Stimulated activated naive CD8-positive, alpha-beta T cell treated with anti-CD3 and anti-CD28 coated beads, Interleukin-15, Interleukin-2, amounts not matched to agents 100 U/mL and 50 U/mL, for 24 hours (primary cell): ENCODE measurements at regions not wholly inside any gene's neighbourhood (a gene's known extent, or its start where the extent isn't known, plus 50 kb on each side); places are given as distances from the start of the nearest gene placed in this dataset.
A peak's percentile ranks its signal among the peaks of the same experiment; 100 is the strongest.

ENCODE experiments used
- ATAC-seq: fragments of 150-1000 bp; cut with Tn5 transposase; one replicate; pipeline ENCODE4 v1.10.0; 2021
- DNase-seq: peaks from one replicate; pipeline ENCODE4 v3.0.0; 2021

DNA sequence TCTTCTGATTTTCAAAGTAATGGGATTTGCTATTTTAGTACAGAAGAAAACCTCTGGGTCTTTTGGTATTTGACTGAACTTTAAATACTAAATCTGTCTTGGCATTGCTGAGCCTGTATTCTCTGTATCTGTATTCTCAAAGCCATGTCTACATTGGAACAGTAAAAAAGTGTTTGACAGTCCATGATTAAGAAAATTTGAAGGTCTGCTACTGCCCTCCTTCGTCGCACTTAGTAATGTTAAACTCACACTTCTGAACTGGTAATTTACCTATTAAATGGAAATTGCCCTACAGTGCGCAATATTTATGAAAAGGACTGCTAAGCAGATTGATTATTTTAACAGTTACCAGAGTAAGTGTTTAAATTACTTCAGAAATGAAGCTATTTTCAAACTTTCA, 165.7 kb upstream of the SMC2 start:
- ATAC-seq (no peak), DNase-seq (no peak)

DNA sequence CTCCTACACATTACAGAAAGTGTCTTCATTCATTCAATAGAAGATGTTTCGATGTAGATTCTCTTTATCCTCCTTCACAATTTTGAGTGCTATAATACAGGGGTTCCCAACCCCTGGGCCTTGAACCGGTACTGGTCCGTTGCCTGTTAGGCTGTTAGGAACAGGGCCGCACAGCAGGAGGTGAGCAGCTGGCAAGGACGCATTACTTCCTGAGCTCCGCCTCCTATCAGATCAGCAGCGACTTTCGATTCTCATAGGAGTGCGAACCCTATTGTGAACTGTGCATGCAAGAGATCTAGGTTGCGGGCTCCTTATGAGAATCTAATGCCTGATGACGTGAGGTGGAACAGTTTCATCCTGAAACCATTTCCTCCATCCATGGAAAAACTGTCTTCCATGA, 153.0 kb upstream of the SMC2 start:
- DNase-seq (no peak), ATAC-seq (no peak)

DNA sequence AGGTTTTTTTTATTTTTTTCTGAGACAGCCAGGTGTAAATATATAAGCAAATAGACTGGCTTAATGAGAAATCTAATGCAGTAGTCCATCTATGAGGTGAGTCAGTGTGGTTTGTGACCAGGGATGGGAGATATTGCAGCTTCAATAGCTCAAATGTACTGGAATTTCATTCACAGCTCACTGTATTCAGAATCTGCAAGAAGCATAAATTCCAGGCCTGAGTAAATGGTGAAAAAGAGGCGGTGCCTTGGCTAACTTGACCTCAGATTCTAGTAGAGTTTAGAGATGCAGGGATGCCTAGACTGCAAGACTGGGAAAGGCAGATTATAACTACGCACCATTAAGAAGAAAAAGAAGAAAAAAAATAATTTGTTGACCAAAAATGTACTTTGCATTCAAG, 151.9 kb upstream of the SMC2 start:
- no peak for DNase-seq
- ATAC-seq: no peak

DNA sequence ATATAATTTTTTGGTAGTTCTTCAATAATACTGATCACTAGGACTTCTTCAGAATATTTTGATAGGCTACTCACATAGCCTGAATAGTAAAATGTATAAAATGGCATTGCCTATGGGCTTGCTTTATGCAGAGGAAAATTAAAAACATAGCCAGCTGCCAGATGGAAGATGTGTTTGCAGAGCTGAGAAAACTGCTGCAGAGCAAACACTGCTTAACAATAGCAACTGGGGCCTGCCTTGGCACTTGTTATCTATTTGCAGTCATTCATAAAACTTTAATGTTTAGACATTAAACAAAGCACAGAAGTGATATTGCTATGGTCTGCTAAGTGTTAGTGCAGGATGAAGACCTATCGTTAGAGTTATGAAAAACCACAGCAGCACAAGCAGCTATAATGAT, 151.5 kb upstream of the SMC2 start:
- ATAC-seq: no peak
- no peak for DNase-seq

DNA sequence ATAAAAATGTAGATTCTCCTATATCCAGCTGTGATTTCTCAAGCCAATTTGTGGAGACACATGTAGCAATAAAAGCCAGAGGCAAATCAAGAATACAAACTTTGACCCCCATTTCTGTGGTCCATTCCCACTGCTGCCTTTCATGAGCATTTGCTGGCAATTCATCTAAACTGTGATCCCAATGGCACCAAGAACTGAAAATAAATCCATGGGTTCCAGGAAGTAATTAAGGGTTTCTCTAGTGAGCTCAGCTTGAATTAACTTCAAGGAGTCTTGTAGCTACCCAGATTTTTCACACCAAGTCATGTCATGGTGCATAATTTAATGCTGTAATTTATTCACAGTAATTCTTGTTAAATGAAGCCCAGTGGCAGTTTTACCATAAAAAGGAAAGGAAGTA, 145.0 kb upstream of the SMC2 start:
- no peak for DNase-seq
- ATAC-seq: no peak

DNA sequence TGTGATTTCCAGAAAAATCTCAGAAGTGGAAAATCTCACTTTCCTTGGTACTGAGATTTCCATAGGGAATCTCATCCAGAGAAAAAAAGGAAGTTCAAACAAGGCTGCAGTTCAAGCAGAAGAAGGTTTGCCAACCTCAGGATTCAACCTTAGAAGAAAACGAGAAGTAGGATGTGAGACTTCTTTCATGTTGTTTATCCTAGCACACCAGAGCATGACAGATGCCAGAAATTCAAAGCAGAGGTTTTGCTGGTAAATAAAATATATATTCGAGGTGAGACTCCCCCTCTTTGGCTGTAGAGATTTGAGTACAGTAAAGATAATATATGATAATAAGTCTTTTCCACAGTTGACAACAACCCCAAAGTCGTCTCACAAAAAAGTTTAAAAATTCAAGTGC, 116.9 kb upstream of the SMC2 start:
- ATAC-seq (no peak), DNase-seq (no peak)

DNA sequence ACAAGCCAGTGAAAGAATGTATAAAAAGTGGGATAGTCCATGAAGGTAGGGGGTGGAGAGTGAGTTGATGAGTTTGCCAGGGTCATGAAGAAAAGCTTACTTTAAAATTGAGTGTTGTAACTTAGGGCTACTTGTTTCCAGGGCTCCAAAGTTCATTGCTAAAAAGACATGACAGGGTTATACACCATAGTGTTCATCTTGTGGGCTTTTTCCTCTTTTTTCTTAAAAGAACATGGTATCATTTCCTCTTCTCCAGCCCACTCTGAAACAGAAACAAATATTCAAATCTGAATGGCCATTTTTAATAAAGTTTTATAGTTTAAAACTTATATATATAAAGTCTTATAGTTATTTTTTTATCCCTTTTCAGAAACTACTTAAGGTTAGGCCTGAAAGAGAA, 115.7 kb upstream of the SMC2 start:
- DNase-seq (no peak), ATAC-seq (no peak)

DNA sequence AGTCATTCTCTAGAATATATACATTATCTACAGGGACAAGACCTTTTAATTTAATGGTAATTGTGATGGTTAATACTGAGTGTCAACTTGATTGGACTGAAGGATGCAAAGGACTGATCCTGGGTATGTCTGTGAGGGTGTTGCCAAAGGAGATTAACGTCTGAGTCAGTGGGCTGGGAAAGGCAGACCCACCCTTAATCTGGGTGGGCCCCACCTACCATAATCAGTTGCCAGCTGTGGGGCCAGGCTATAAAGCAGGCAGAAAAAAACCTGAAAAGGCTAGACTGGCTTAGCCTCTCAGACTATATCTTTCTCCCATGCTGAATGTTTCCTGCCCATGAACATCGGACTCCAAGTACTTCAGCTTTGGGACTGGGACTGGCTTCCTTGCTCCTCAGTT, 112.2 kb upstream of the SMC2 start:
- no peak for ATAC-seq

DNA sequence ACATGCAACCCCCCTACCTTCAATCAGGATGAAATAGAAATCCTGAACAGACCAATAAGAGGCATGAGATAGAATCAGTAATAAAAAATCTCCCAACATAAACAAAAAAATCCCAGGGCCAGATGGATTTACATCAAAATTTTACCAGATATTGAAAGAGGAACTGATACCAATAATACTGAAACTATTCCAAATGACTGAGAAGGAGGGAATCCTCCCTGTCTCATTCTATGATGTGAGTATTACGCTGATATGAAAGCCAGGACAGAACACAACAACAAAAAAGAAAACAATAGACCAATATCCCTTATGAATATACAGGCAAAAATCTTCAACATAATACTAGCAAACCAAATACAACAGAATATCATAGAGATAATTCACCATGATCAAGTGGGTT, 109.0 kb upstream of the SMC2 start:
- ATAC-seq (no peak), DNase-seq (no peak)

More for the DNA sequence above, 112.2 kb upstream of the SMC2 start:
- DNase-seq: no peak

DNA sequence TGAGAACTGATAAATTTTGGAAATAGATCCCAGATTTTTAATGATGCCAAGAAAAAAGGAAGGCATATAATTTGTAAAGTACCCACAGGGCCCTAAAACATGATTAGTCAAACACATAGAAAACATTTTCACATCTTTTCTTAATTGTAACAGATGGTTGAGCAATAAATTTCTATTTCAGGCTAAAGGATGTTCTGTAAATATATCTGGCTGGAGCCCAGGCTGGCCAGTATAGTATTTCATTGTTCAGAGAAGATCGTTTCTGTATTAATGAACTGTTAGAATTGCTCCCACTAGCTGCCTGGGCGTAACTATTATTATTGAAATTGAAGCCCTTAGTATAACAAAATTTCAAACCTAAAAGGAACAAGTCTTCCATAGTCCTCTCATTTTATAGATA, 105.3 kb upstream of the SMC2 start:
- no peak for DNase-seq
- no peak for ATAC-seq

DNA sequence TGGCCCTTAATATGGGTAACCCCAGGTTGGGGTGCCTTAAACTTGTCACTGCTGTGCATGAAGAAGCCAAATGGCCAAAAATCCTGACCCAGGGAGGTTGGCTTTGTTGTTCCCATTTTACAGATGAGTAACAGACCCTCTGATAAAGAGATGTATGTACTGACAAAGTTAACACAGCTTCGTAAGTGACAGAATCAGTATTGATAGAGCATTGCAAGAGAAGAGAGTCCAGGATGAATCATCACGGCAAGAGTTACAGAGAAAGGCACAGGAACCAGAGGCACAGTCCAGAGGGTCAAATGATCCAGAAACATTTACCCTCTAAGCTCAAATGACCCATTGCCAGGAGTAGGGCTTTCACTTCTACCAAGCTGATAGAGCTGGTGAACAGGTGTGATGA, 103.8 kb upstream of the SMC2 start:
- no peak for DNase-seq
- ATAC-seq: no peak

DNA sequence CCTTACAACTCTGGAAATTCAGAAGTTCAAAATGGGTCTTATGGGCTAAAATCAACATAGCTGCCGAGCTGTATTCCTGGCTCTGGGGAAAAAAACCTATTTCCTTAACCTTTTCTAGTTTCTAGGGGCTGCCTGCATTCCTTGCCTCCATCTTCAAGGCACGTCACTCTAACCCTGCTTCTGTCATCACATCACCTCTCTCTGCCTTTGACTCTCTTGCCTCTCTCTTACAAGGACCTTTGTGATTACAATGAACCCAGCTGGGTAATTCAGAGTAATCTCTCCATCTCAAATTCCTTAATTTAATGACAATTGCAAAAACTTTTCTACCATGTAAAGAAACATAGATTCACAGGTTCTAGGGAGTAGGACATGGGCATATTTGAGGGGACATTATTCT, 103.1 kb upstream of the SMC2 start:
- no peak for DNase-seq

DNA sequence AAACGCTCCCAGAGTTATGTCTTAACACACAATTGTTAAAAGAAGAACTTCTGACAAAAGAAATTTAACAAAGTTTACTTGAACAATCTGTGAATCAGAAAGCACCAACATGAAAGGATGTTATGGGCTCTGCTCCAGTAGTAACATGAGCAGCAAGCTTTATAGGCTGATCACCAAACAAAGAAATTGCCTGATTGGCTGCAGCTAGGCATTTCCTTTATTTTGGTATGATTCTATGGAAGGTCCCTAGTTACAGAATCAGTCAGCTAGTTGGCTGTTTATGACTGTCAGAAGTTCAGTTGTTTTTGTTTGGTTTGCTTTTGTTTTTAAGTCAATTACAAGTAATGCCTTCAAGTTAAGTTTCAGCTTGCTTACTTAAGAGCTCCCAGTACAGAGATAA, 102.4 kb upstream of the SMC2 start:
- no peak for ATAC-seq

More for the DNA sequence above, 103.1 kb upstream of the SMC2 start:
- ATAC-seq: no peak

DNA sequence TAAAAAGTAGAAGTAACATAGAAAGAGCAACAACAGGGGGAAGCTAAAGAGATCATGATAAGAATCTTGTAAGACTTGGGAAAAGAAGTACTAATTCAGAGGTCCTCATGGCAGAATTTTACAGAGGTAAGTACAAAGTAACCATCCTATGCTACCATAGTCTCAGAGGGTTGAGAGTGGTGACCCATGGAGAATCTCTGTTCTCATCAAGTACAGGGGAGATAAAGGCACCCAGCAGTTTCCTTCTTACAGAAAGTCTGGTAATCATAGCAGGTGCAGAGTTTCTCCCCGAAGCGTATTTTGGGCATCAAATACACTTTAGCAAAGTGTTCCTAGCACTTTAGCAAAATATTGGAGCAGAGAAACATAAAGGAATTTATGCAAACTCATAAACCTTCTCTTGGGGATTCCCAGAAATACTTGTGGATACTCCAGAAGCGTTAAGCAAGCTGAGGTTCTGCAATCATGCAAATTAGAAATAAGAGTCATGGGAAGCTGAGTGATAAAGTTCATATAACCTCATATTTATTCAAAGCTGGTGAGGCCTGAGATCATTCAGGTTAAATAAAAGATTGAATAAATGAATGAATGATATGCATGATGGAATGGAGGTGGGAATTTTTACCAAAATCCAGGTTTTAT, 101.0 kb upstream of the SMC2 start:
- no peak for DNase-seq
- ATAC-seq: no peak

More for the DNA sequence above, 102.4 kb upstream of the SMC2 start:
- DNase-seq: no peak

DNA sequence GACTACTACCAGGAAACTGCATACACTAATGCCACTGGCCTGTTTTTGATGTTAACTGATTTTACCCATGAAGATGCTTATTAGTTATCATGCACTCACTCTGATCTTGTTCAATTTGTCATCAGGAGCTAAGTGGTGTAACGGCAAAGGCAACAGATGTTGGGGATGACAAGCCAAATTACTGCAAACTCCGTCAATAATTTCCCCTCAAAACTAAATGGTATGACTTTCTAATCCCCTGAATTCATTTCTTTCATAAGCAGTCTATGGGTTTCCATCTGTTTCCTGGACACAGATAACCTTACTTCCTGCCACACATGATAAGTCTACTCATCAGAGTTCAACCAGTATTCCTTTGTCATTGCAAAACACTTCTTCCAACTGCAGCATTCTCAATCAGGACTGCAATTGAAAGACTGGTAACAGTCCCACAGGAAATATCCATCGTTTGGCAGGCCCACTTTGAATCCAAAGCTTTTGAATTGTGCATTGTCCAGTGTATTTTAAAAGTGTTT, 96.2 kb upstream of the SMC2 start:
- DNase-seq (no peak), ATAC-seq (no peak)

DNA sequence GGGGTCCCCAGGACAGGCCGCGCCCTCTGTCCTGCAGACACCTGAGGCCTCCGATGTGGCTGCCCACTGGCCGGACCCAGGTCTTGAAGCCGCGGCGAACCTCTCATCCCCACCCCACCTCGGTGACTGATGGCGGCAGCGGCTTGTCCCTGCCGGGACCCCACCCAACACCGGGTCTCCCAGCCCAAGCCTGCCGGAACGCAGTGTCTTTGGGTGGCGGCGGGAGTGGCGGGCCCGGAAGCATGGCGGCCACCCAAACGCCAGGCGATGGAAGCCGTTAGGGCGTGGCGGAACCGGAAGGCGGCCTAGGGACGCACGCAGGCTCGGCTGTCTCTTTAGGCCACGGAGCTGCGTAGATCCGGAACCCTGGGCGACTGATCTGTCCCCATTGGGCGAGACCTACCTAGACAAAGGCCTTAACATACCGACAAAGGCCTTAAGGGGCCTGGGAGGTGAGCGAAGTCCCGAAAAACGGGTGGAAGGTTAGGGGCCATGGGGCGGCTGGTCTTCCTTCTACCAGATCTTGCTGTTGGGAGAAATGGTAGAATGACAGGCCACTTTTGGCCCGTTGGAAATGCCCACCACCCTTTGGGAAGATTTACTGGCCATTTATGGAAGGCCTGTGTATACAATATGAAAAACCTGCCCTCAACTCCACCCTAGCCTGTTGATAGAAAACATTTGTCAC, 94.6 kb upstream of the SMC2 start:
- no peak for ATAC-seq

DNA sequence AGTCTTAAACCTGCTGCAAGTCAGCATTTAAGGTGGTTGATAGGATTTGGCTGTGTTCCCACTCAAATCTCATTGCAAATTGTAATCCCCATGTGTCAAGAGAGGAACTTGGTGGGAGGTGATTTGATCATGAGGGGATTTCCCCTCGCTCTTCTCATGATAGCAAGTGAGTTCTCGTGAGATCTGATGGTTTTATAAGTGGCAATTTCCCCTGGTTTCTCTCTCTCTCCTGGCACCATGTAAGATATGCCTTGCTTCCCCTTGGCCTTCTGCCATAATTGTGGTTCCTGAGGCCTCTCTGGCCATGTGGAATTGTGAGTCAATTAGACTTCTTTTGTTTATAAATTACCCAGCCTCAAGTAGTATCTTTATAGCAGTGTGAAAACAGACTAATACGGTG, 84.3 kb upstream of the SMC2 start:
- DNase-seq (no peak), ATAC-seq (no peak)

More for the DNA sequence above, 94.6 kb upstream of the SMC2 start:
- no peak for DNase-seq

DNA sequence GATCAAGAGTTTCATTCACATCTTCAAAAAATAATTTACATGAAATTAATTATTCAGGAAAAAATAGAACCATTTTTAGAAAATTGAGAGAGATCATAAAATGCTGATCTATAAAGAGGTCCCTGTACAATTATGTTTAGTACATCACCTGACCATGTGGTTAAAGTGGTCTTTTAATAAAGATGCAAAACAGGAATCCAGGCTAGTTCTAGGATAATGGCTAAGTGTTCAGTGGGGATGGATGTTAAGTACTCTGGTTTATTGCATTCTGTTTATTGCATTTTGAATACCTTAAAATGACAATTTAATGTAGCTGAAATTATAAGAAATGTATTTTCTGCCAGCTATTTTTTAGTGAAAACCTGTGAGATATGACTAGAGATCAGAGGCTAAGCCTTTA, 72.0 kb upstream of the SMC2 start:
- DNase-seq (no peak), ATAC-seq (no peak)

DNA sequence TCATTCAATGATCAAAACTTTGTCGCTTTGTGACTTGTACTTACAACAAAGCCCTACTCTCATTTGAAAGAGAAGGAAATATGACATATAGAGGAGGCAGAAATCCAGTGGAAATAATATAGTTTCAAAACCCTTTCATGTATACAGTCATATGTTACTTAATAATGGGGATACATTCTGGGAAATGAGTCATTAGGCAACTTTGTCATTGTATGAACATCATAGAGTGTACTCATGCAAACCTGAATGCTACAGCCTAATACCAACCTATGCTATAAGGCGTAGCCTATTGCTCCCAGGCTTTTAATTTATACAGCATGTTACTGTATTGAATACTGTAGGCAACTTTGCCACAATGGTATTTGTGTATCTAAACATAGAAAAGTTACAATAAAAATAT, 69.0 kb upstream of the SMC2 start:
- ATAC-seq (no peak), DNase-seq (no peak)

DNA sequence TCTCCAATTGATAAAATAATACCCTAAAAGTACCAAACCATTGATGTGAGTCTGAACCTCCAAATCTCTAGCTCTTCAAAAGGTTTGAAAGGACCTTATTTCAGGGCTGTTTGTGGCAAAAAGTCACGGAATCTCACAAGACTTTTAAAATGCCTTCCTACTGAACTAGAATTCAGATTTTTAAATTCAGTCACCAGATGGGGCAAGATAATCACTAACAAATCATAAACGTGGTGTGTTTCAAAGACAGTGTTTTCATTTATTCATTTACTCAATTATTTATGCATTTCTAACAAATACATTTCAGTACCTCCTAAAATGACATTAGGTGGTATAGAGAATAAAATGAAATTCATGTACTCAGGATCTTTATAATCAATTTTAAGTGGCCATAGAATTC, 68.2 kb upstream of the SMC2 start:
- DNase-seq (no peak), ATAC-seq (no peak)

DNA sequence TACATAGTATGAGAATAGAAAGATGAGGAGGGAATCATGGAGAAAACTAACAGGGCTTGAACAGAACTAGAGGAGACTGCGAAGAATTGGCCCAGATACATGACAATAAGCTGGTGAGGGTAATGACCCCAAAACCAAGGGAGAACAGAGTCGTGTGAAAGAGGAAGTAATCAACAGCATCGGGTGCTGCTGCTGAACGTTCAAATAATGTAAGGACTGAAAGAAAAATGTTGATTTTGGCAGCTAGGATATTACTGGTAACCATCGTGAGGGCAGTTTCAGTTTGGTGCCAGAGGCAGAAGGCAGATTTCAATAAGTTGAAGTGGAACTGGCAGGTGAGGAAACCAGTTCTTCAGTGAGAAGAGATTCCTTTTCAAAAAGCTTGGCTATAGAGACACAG, 66.8 kb upstream of the SMC2 start:
- DNase-seq: no peak
- no peak for ATAC-seq

DNA sequence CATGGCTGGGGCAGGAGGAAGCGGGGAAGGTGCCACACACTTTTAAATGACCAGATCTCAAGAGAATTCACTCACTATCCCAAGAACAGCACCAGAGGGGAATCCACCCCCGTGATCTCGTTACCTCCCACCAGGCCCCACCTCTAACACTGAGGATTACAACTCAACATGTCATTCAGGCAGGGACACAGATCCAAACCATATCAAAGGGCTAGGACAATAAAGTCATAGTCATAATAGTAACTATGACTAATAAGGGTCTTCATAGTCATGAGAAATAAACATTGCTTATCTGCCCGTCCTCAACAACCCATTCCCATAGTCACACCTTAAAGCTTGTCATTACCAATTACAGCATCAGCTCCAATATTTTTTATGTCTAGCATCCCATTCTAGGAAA, 65.3 kb upstream of the SMC2 start:
- DNase-seq (peak; percentile 3), ATAC-seq (peak; percentile 75)
